Frontal cortex (tissue), 3 donors: ENCODE measurements at regions not wholly inside any gene's neighbourhood (a gene's known extent, or its start where the extent isn't known, plus 50 kb on each side); places are given as distances from the start of the nearest gene placed in this dataset.

Experiments used
- DNase-seq, 2 donors: peaks; one replicate each; pipeline ENCODE4 v3.0.0; 2012; ENCODE audit warnings: low spot score in 2 of 2
- FAIRE-seq: peaks from 2 replicates; lab custom pipeline; 2012; peaks lifted over from hg19 to GRCh38; lab: Jason Lieb, UNC
- donor health status: control.
- donor health status: control.
- donor health status: control.

- FAIRE-seq: no peak
- DNase-seq: no peak
Observed at GRCh38 chr2:56444339-56444738, 260.5 kb downstream of the CCDC85A start.

GRCh38 chr2:56448403-56449001, 264.7 kb downstream of the CCDC85A start:
- DNase-seq: no peak
- no peak for FAIRE-seq

- FAIRE-seq (no peak), DNase-seq (no peak)
Observed at GRCh38 chr2:56449002-56449431, 265.2 kb downstream of the CCDC85A start.

- FAIRE-seq (no peak), DNase-seq (no peak)
Observed at GRCh38 chr2:56449449-56449860, 265.7 kb downstream of the CCDC85A start.

GRCh38 chr2:56450047-56450446, 266.3 kb downstream of the CCDC85A start:
- DNase-seq (no peak), FAIRE-seq (no peak)

- no peak for DNase-seq
- no peak for FAIRE-seq
Observed at GRCh38 chr2:56450772-56451171, 267.0 kb downstream of the CCDC85A start.

GRCh38 chr2:56455642-56456041, 271.9 kb downstream of the CCDC85A start:
- FAIRE-seq (no peak), DNase-seq (no peak)

GRCh38 chr2:56456791-56457190, 273.0 kb downstream of the CCDC85A start:
- DNase-seq (no peak), FAIRE-seq (no peak)

- no peak for DNase-seq
- no peak for FAIRE-seq
Observed at GRCh38 chr2:56460508-56460907, 276.7 kb downstream of the CCDC85A start.

GRCh38 chr2:56464066-56464465, 280.3 kb downstream of the CCDC85A start:
- no peak for DNase-seq
- FAIRE-seq: no peak

GRCh38 chr2:56464613-56465012, 280.8 kb downstream of the CCDC85A start:
- DNase-seq: no peak
- FAIRE-seq: no peak

- FAIRE-seq (no peak), DNase-seq (no peak)
Observed at GRCh38 chr2:56465491-56465890, 281.7 kb downstream of the CCDC85A start.

- DNase-seq (no peak), FAIRE-seq (no peak)
Observed at GRCh38 chr2:56473524-56473923, 289.7 kb downstream of the CCDC85A start.

GRCh38 chr2:56474412-56475158, 290.8 kb downstream of the CCDC85A start:
- DNase-seq (no peak), FAIRE-seq (no peak)

GRCh38 chr2:56475191-56475590, 291.4 kb downstream of the CCDC85A start:
- FAIRE-seq (no peak), DNase-seq (no peak)

- no peak for FAIRE-seq
Observed at GRCh38 chr2:56476509-56477071, 292.8 kb downstream of the CCDC85A start.

GRCh38 chr2:56478027-56478426, 294.2 kb downstream of the CCDC85A start:
- no peak for DNase-seq
- no peak for FAIRE-seq

More at GRCh38 chr2:56476509-56477071, 292.8 kb downstream of the CCDC85A start:
- no peak for DNase-seq

GRCh38 chr2:56483081-56483480, 299.3 kb downstream of the CCDC85A start:
- no peak for FAIRE-seq
- no peak for DNase-seq

- DNase-seq: no peak
- no peak for FAIRE-seq
Observed at GRCh38 chr2:56484906-56485305, 301.1 kb downstream of the CCDC85A start.

- DNase-seq (no peak), FAIRE-seq (no peak)
Observed at GRCh38 chr2:56500317-56500716, 316.5 kb downstream of the CCDC85A start.

- FAIRE-seq: no peak
- no peak for DNase-seq
Observed at GRCh38 chr2:56502616-56503015, 318.8 kb downstream of the CCDC85A start.
